ENCODE measurements at regions not wholly inside any gene's neighbourhood (a gene's known extent, or its start where the extent isn't known, plus 50 kb on each side); places are given as distances from the start of the nearest gene placed in this dataset.

DNA sequence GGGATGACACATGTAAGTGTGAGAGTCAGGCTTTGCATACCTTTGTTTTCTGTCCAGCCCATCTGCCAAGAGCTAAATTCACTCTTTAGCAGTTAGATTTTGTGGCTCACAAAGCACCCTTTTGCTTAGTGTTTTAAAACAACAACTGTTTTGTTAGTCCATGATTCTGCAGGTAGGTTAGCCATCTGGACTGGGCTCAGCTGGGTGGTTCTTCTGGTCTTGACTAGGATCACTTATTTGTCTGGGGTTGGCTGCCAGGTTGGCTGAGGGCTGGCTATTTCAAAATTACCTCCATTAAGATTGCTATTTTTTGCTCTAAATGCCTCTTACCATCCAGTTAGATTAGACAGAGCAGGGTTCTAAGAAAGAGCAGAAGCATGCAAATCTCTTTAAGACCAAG, 489.3 kb downstream of the BTBD3 start:
- no peaks in the 10 kb centered on the region for H3K23me2 ChIP-seq (ENCODE audit: low read depth, low read length)
- H4K8ac ChIP-seq (ENCODE audit: extremely low read depth, insufficient read depth, low read length): no peak overlapping the region
- H3K4me2 ChIP-seq (ENCODE audit: insufficient read depth in 1 of 2, low read depth in 2 of 2, low read length in 2 of 2): no peak overlapping the region
- FAIRE-seq (no peak), DNase-seq (ENCODE audit: low read depth in 1 of 2, low spot score in 2 of 2) (no peak)
- H3K4ac ChIP-seq (replicated peaks; ENCODE audit: insufficient read length, low read depth, low read length): no peak overlapping the region
- no peak overlapping the region for H2AFZ ChIP-seq (ENCODE audit: low read length)
- H4K91ac ChIP-seq (replicated peaks; ENCODE audit: insufficient read length, low read length): no peak overlapping the region
- no peaks in the 10 kb centered on the region for H3K79me2 ChIP-seq (ENCODE audit: control insufficient read depth in 1 of 2, insufficient read depth in 2 of 2, low read length in 2 of 2)
- no peak overlapping the region for H3K18ac ChIP-seq (ENCODE audit: extremely low read depth, low read length)
- H2BK20ac ChIP-seq (ENCODE audit: low read length): no peak overlapping the region
- H3K9me3 ChIP-seq (ENCODE audit: insufficient read depth in 2 of 2, low read depth in 1 of 2, low read length in 1 of 2): peaks cover 9 to 12% of the 10 kb centered on the region in 2 experiments; a peak in 3 of 4 replicates
- no peak overlapping the region for H2BK15ac ChIP-seq (ENCODE audit: low read length)
- no peaks in the 10 kb centered on the region for H3K79me1 ChIP-seq (ENCODE audit: low read depth, low read length)
- no peak overlapping the region for H3K4me3 ChIP-seq (ENCODE audit: extremely low read depth in 1 of 4, insufficient read depth in 2 of 4, low read depth in 3 of 4, low read length in 4 of 4)
- no peak overlapping the region for H2BK12ac ChIP-seq (ENCODE audit: low read depth, low read length)
- no peak overlapping the region for H4K5ac ChIP-seq (ENCODE audit: insufficient read length, low read depth, low read length)
- no peaks in the 10 kb centered on the region for H3K4me1 ChIP-seq (replicated peaks in 1 of 4; ENCODE audit: control insufficient read depth in 3 of 4, insufficient read depth in 4 of 4, low read length in 3 of 4)
- H3K27me3 ChIP-seq (replicated peaks in 1 of 4; ENCODE audit: control insufficient read depth in 3 of 4, extremely low read depth in 1 of 4, insufficient read depth in 3 of 4, low read length in 3 of 4): no peaks in the 10 kb centered on the region
- POLR2A ChIA-PET (ENCODE audit: partially characterized antibody): no interaction called here
- H2AK5ac ChIP-seq (ENCODE audit: low read depth, low read length): no peak overlapping the region
- H2BK120ac ChIP-seq (replicated peaks; ENCODE audit: low read depth, low read length): no peak overlapping the region
- H3K9ac ChIP-seq (replicated peaks in 1 of 4; ENCODE audit: extremely low read depth in 1 of 4, low read depth in 3 of 4, low read length in 3 of 4): no peak overlapping the region
- H4K20me1 ChIP-seq (replicated peaks in 1 of 2; ENCODE audit: control insufficient read depth in 1 of 2, insufficient read depth in 2 of 2, low read length in 2 of 2): no peaks in the 10 kb centered on the region
- no peaks in the 10 kb centered on the region; a peak in 1 of 8 replicates for H3K36me3 ChIP-seq (ENCODE audit: control insufficient read depth in 2 of 4, insufficient read depth in 4 of 4, low read length in 3 of 4)
- H3K56ac ChIP-seq (replicated peaks; ENCODE audit: insufficient read length, low read depth, low read length): no peak overlapping the region
- H2BK5ac ChIP-seq (ENCODE audit: low read depth, low read length): no peak overlapping the region
- TF ChIP-seq POLR2AphosphoS5 (IDR thresholded peaks at IDR 0.05; ENCODE audit: low read depth, low read length) (no peak), BCL11A (IDR thresholded peaks at IDR 0.05; ENCODE audit: low read depth in 2 of 2, low read length in 2 of 2) (no peak), EGR1 (IDR thresholded peaks at IDR 0.05; ENCODE audit: borderline replicate concordance, low read depth, low read length) (no peak), YY1 (IDR thresholded peaks at IDR 0.05; ENCODE audit: low read depth, low read length) (no peak), NRF1 (IDR thresholded peaks at IDR 0.05; ENCODE audit: low read depth, low read length) (no peak), POLR2A (IDR thresholded peaks at IDR 0.05; ENCODE audit: control extremely low read depth in 1 of 2, low read depth in 2 of 2, low read length in 2 of 2) (no peak)
- no peak overlapping the region for H3K27ac ChIP-seq (ENCODE audit: low read depth, low read length)
- CTCF ChIA-PET (ENCODE audit: partially characterized antibody): no interaction called here
- H3K23ac ChIP-seq (ENCODE audit: insufficient read length): no peak overlapping the region
- H3K14ac ChIP-seq (ENCODE audit: insufficient read length): no peak overlapping the region

Data from H1 (cell line).